H1 (cell line): ENCODE measurements at regions not wholly inside any gene's neighbourhood (a gene's known extent, or its start where the extent isn't known, plus 50 kb on each side); places are given as distances from the start of the nearest gene placed in this dataset.
"Not testable (repeated sequence)": the region's sequence is repeated elsewhere in the genome, so short reads cannot be mapped to it uniquely, and the experiment has no call there.

Experiments used
- CTCF ChIA-PET: fragments of 300-600 bp; sonication (Branson Sonifier 250); formaldehyde crosslinking; loops from one replicate; lab custom pipeline; 2021; ENCODE audit not compliant: partially characterized antibody; lab: Charles Lee
- POLR2A ChIA-PET: fragments of 300-600 bp; sonication (Branson Sonifier 250); formaldehyde crosslinking; loops from one replicate; lab custom pipeline; 2021; ENCODE audit warnings: inconsistent platforms; ENCODE audit not compliant: partially characterized antibody; lab: Charles Lee
- DNase-seq, 2 experiments: peaks; one replicate each; pipeline versions ENCODE4 v3.0.0 to v3.0.0-alpha.2; 2010 to 2022; ENCODE audit warnings: low spot score in 2 of 2, low read depth in 1 of 2, mixed read lengths in 1 of 2
- FAIRE-seq: peaks from 2 replicates; lab custom pipeline; 2011; peaks lifted over from hg19 to GRCh38; lab: Jason Lieb, UNC
- H2AFZ ChIP-seq: 2 replicates; pipeline ENCODE4 v1.8.1; 2012; ENCODE audit warnings: low read length, inconsistent platforms
- H2AK5ac ChIP-seq: 2 replicates; pipeline ENCODE4 v1.6.1; 2013; ENCODE audit warnings: low read depth, low read length
- H2BK120ac ChIP-seq: replicated peaks from 2 replicates; pipeline ENCODE3; 2013; ENCODE audit warnings: low read depth, low read length, inconsistent platforms
- H2BK12ac ChIP-seq: 2 replicates; pipeline ENCODE4 v1.6.1; 2013; ENCODE audit warnings: low read depth, low read length
- H2BK15ac ChIP-seq: 2 replicates; pipeline ENCODE4 v1.6.1; 2013; ENCODE audit warnings: low read length
- H2BK20ac ChIP-seq: 2 replicates; pipeline ENCODE4 v1.6.1; 2013; ENCODE audit warnings: low read length
- H2BK5ac ChIP-seq: 2 replicates; pipeline ENCODE4 v1.6.1; 2013; ENCODE audit warnings: low read depth, low read length
- H3K14ac ChIP-seq: 2 replicates; pipeline ENCODE4 v1.6.1; 2013; ENCODE audit warnings: inconsistent platforms; ENCODE audit not compliant: insufficient read length
- H3K18ac ChIP-seq: 2 replicates; pipeline ENCODE4 v1.6.1; 2013; ENCODE audit warnings: low read length; ENCODE audit errors: extremely low read depth
- H3K23ac ChIP-seq: 2 replicates; pipeline ENCODE4 v1.6.1; 2013; ENCODE audit warnings: inconsistent platforms; ENCODE audit not compliant: insufficient read length
- H3K23me2 ChIP-seq: 2 replicates; pipeline ENCODE4 v1.6.1; 2013; ENCODE audit warnings: low read depth, low read length
- H3K27ac ChIP-seq: 2 replicates; pipeline ENCODE4 v1.6.1; 2011; ENCODE audit warnings: low read depth, low read length, inconsistent platforms
- H3K27me3 ChIP-seq, 4 experiments: replicated peaks in 1 of 4; 1 replicate in 1 of 4; 2 replicates in 3 of 4; pipeline versions ENCODE4 v1.6.1 to v1.8.1; 2011 to 2013; ENCODE audit warnings: low read length in 3 of 4, mild to moderate bottlenecking in 3 of 4, inconsistent platforms in 2 of 4, mixed read lengths in 2 of 4, moderate library complexity in 1 of 4; ENCODE audit not compliant: control insufficient read depth in 3 of 4, insufficient read depth in 3 of 4; ENCODE audit errors: extremely low read depth in 1 of 4
- H3K36me3 ChIP-seq, 4 experiments: 2 replicates each; pipeline versions ENCODE4 v1.6.1 to v1.8.1; 2011 to 2013; ENCODE audit warnings: mild to moderate bottlenecking in 4 of 4, low read length in 3 of 4, moderate library complexity in 2 of 4, control low read depth in 1 of 4, inconsistent platforms in 1 of 4; ENCODE audit not compliant: insufficient read depth in 4 of 4, control insufficient read depth in 2 of 4
- H3K4ac ChIP-seq: replicated peaks from 2 replicates; pipeline ENCODE3; 2013; ENCODE audit warnings: low read length, low read depth, mixed read lengths, inconsistent platforms; ENCODE audit not compliant: insufficient read length
- H3K4me1 ChIP-seq, 4 experiments: replicated peaks in 1 of 4; 1 replicate in 1 of 4; 2 replicates in 3 of 4; pipeline versions ENCODE4 v1.6.1 to v1.8.1; 2011 to 2013; ENCODE audit warnings: low read length in 3 of 4, inconsistent platforms in 2 of 4, mixed read lengths in 1 of 4; ENCODE audit not compliant: insufficient read depth in 4 of 4, control insufficient read depth in 3 of 4
- H3K4me2 ChIP-seq, 2 experiments: 2 replicates each; pipeline versions ENCODE4 v1.6.1 to v1.8.1; 2011 to 2013; ENCODE audit warnings: low read depth in 2 of 2, low read length in 2 of 2, control low read depth in 1 of 2, inconsistent platforms in 1 of 2, mild to moderate bottlenecking in 1 of 2; ENCODE audit not compliant: insufficient read depth in 1 of 2
- H3K4me3 ChIP-seq, 4 experiments: fragments of 200-600, 300-600 bp in 1 of 4; sonication (generic), shearing (Covaris generic), sonication (Bioruptor Twin) in 1 of 4; 2 replicates each; pipeline versions ENCODE4 v1.5.1 to v1.8.1; 2011 to 2016; ENCODE audit warnings: low read length in 4 of 4, low read depth in 3 of 4, control low read depth in 2 of 4, inconsistent platforms in 2 of 4, mild to moderate bottlenecking in 2 of 4, mixed read lengths in 1 of 4, moderate library complexity in 1 of 4; ENCODE audit not compliant: insufficient read depth in 2 of 4; ENCODE audit errors: extremely low read depth in 1 of 4
- H3K56ac ChIP-seq: replicated peaks from 2 replicates; pipeline ENCODE3; 2013; ENCODE audit warnings: low read depth, mild to moderate bottlenecking, mixed read lengths, low read length, inconsistent platforms; ENCODE audit not compliant: insufficient read length
- H3K79me1 ChIP-seq: 2 replicates; pipeline ENCODE4 v1.6.1; 2013; ENCODE audit warnings: low read depth, low read length, control low read depth
- H3K79me2 ChIP-seq, 2 experiments: 2 replicates each; pipeline versions ENCODE4 v1.6.1 to v1.8.1; 2012 to 2013; ENCODE audit warnings: low read length in 2 of 2, mild to moderate bottlenecking in 2 of 2, inconsistent platforms in 1 of 2; ENCODE audit not compliant: insufficient read depth in 2 of 2, control insufficient read depth in 1 of 2
- H3K9ac ChIP-seq, 4 experiments: replicated peaks in 1 of 4; 1 replicate in 1 of 4; 2 replicates in 3 of 4; pipeline versions ENCODE4 v1.6.1 to v1.8.1; 2011 to 2013; ENCODE audit warnings: low read depth in 3 of 4, low read length in 3 of 4, control low read depth in 2 of 4, mild to moderate bottlenecking in 2 of 4, moderate library complexity in 2 of 4, inconsistent platforms in 1 of 4; ENCODE audit errors: extremely low read depth in 1 of 4
- H3K9me3 ChIP-seq, 2 experiments: 2 replicates each; pipeline versions ENCODE4 v1.6.1 to v1.8.1; 2012 to 2013; ENCODE audit warnings: mild to moderate bottlenecking in 2 of 2, moderate library complexity in 2 of 2, control low read depth in 1 of 2, inconsistent platforms in 1 of 2, low read depth in 1 of 2, low read length in 1 of 2, mixed read lengths in 1 of 2; ENCODE audit not compliant: insufficient read depth in 2 of 2
- H4K20me1 ChIP-seq, 2 experiments: replicated peaks in 1 of 2; 2 replicates each; pipeline versions ENCODE3 to v1.8.1; 2011 to 2013; ENCODE audit warnings: inconsistent platforms in 2 of 2, low read length in 2 of 2, mild to moderate bottlenecking in 1 of 2; ENCODE audit not compliant: insufficient read depth in 2 of 2, control insufficient read depth in 1 of 2
- H4K5ac ChIP-seq: 2 replicates; pipeline ENCODE4 v1.6.1; 2013; ENCODE audit warnings: low read length, low read depth, mixed read lengths, inconsistent platforms; ENCODE audit not compliant: insufficient read length
- H4K8ac ChIP-seq: 2 replicates; pipeline ENCODE4 v1.8.0; 2013; ENCODE audit warnings: mild to moderate bottlenecking, moderate library complexity, low read length, inconsistent platforms; ENCODE audit not compliant: insufficient read depth; ENCODE audit errors: extremely low read depth
- H4K91ac ChIP-seq: replicated peaks from 2 replicates; pipeline ENCODE3; 2013; ENCODE audit warnings: low read length, mixed read lengths, inconsistent platforms; ENCODE audit not compliant: insufficient read length
- WGBS, 2 experiments: shearing (Covaris generic) in 1 of 2; methylation state at CpG; one replicate each; pipeline versions ENCODE4 v1.1.6 to v1.1.7; 2013 to 2015; ENCODE audit warnings: low lambda C conversion rate in 2 of 2, mixed read lengths in 2 of 2, inconsistent platforms in 1 of 2, low coverage in 1 of 2, missing lambda C conversion rate in 1 of 2; ENCODE audit not compliant: insufficient replicate concordance in 2 of 2, insufficient coverage in 1 of 2, insufficient read length in 1 of 2; ENCODE audit errors: extremely low coverage in 1 of 2, missing lambda C conversion rate in 1 of 2; 5-methylcytosine and 5-hydroxymethylcytosine counted together

DNA sequence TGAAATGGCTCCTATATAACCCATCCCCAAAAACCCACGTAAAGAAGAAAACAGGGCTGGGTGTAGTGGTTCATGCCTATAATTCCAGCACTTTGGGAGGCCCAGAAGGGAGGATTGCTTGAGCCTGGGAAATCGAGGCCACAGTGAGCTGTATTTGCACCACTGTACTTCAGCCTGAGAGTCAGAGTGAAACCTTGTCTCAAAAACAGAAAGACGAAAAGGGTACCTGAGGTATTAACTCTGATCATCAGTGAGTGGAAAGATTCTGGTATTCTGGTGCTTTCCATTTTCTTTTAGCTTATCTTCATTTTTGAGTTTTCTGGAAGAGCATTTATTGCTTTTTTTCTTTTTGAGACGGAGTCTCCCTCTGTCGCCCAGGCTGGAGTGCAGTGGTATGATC is 110.6 kb upstream of the PRKX start:
- H4K8ac ChIP-seq, H2AK5ac ChIP-seq, H2BK5ac ChIP-seq, H3K4me1 ChIP-seq, POLR2A ChIA-PET, H3K4me3 ChIP-seq, FAIRE-seq, H2BK15ac ChIP-seq, H3K23ac ChIP-seq, H2BK20ac ChIP-seq, H3K27ac ChIP-seq, H4K5ac ChIP-seq, H3K14ac ChIP-seq, H3K4ac ChIP-seq, CTCF ChIA-PET, H3K4me2 ChIP-seq, H3K79me1 ChIP-seq, DNase-seq, H3K9me3 ChIP-seq, H2AFZ ChIP-seq, H3K18ac ChIP-seq, H2BK120ac ChIP-seq, H2BK12ac ChIP-seq, H3K56ac ChIP-seq, H4K20me1 ChIP-seq, H3K27me3 ChIP-seq, H3K23me2 ChIP-seq, H3K79me2 ChIP-seq, H4K91ac ChIP-seq, H3K9ac ChIP-seq: not testable (repeated sequence)
- no CpG with 5 or more reads among the region's 5 CpGs for whole genome bisulfite sequencing, 2 experiments
- peaks cover 0 to 21% (median 5%) of the 10 kb centered on the region in 4 experiments; a peak in 5 of 8 replicates for H3K36me3 ChIP-seq
